Naive thymus-derived CD8-positive, alpha-beta T cell (primary cell): ENCODE measurements at regions not wholly inside any gene's neighbourhood (a gene's known extent, or its start where the extent isn't known, plus 50 kb on each side); places are given as distances from the start of the nearest gene placed in this dataset.

ENCODE experiments used
- ATAC-seq, 2 donors: fragments of 150-1000 bp; cut with Tn5 transposase in 1 of 2; sonication (Bioruptor Pico), chemical (Tn5 transposase) in 1 of 2; 1 replicate in 1 of 2; 2 replicates in 1 of 2; pipeline ENCODE4 v1.10.0; 2021; ENCODE audit warnings: mild to moderate bottlenecking in 2 of 2, moderate library complexity in 2 of 2
- POLR2A ChIA-PET: fragments of 350-600 bp; sonication (Branson Sonifier 250); formaldehyde crosslinking; loops from one replicate; lab custom pipeline; 2021; ENCODE audit warnings: antibody characterized with exemption; lab: Charles Lee
- DNase-seq, 10 donors: peaks; one replicate each; pipeline versions ENCODE4 v3.0.0 to v3.0.0-alpha.2; 2020 to 2022
- H3K27ac Mint-ChIP-seq, 10 donors: one replicate each; pipeline ENCODE4 v1.8.0; 2020 to 2022; ENCODE audit warnings: mild to moderate bottlenecking in 10 of 10, mixed read lengths in 10 of 10, moderate library complexity in 4 of 10, inconsistent platforms in 1 of 10
- H3K27me3 Mint-ChIP-seq, 5 donors: one replicate each; pipeline ENCODE4 v1.8.0; 2021 to 2022; ENCODE audit warnings: mixed read lengths in 5 of 5
- H3K36me3 Mint-ChIP-seq, 3 donors: one replicate each; pipeline ENCODE4 v1.8.0; 2020 to 2022; ENCODE audit warnings: mixed read lengths in 3 of 3, mild to moderate bottlenecking in 2 of 3, inconsistent platforms in 1 of 3
- H3K4me1 Mint-ChIP-seq, 4 donors: one replicate each; pipeline ENCODE4 v1.8.0; 2021 to 2022; ENCODE audit warnings: mixed read lengths in 4 of 4
- H3K4me3 Mint-ChIP-seq, 10 donors: one replicate each; pipeline ENCODE4 v1.8.0; 2020 to 2022; ENCODE audit warnings: mild to moderate bottlenecking in 10 of 10, mixed read lengths in 10 of 10, moderate library complexity in 6 of 10, inconsistent platforms in 1 of 10
- H3K9me3 Mint-ChIP-seq, 9 donors: one replicate each; pipeline ENCODE4 v1.8.0; 2020 to 2022; ENCODE audit warnings: mixed read lengths in 9 of 9, mild to moderate bottlenecking in 3 of 9, inconsistent platforms in 1 of 9, moderate library complexity in 1 of 9

DNA sequence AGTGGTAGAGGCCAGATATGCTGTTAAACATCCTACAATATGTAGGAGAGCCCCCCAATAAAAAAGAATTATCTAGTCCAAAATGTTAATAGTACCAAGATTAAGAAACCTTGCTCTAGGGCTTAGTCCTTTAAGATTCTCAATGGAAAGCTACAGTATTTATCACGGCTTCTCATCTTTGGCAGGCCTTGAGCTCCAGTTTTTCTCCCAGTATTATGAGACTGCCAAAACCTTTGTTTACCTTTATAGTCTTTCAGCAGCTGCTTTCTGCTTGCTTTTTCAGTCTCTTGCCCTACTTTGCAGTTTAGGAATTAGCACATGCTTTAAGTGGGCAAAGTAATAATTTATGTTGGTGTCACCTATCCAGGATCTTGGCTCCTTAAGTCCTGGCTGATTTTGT is 59.7 kb downstream of the NHLRC1 start:
- DNase-seq (no peak), ATAC-seq (no peak)
- no peak overlapping the region for H3K27ac Mint-ChIP-seq
- H3K4me1 Mint-ChIP-seq, result no peaks in the 10 kb centered on the region
- POLR2A ChIA-PET, result no interaction called here
- peaks cover 0 to 10% (median 0%) of the 10 kb centered on the region in 9 donors for H3K9me3 Mint-ChIP-seq
- H3K36me3 Mint-ChIP-seq, result peaks cover 0 to 2% (median 0%) of the 10 kb centered on the region in 3 donors
- no peak overlapping the region for H3K4me3 Mint-ChIP-seq
- peaks cover 0 to 3% (median 0%) of the 10 kb centered on the region in 5 donors for H3K27me3 Mint-ChIP-seq

DNA sequence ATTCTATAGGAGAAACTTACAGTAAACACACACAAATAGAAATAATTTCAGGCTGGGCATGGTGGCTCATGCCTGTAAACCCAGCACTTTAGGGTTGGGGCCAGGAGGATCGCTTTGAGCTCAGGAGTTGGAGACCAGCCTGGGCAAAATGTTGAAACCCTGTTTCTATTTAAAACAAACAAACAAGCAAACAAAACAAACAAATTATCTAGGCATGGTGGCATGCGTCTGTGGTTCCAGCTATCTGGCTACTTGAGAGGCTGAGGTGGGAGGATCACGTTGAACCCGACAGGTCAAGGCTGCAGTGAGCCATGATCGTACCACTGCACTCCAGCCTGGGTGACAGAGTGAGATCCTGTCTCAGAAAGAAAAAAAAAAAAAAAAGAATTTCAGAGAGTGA is 64.0 kb downstream of the NHLRC1 start:
- no peak for ATAC-seq
- Mint-ChIP-seq H3K27me3 (peaks cover 4 to 13% (median 4%) of the 10 kb centered on the region in 5 donors), H3K4me1 (no peaks in the 10 kb centered on the region), H3K36me3 (no peaks in the 10 kb centered on the region), H3K9me3 (peaks cover 0 to 10% (median 0%) of the 10 kb centered on the region in 9 donors), H3K4me3 (no peak overlapping the region), H3K27ac (no peak overlapping the region)
- no peak for DNase-seq
- POLR2A ChIA-PET, result no interaction called here

DNA sequence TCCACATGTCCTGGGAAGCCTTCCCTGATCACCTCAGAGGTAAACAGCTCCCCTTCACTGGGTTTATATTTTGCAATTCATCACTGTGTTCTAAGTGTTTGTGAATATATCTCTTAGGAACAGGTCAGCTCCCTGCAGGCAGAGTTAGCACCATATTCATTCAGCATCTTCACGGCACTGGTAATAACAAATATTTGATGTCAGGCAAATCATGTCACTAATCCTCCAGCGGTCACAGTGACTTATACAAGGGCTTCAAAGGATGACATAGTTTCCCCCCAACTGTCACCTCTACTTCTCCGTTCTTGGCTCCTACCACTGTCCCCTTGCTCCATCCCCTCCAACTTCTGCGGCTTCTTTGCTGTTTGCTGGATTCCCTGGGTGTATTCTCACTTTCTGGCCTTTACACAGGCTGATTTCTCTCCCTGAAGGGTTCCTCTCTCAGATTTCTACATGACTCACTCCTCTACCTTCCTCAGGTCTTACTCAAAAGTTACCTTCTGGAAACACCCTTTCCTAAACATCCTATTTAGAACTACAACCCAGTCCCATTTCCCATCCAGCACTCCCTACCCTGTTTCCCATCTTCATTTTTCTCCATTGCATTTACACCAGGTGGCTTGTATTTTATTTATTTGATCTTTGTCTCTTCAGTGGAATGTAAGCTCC is 66.6 kb downstream of the NHLRC1 start:
- no peak for ATAC-seq
- POLR2A ChIA-PET, result no interaction called here
- Mint-ChIP-seq H3K27ac (no peak overlapping the region), H3K4me1 (no peaks in the 10 kb centered on the region), H3K36me3 (no peaks in the 10 kb centered on the region), H3K27me3 (peaks cover 3 to 13% (median 4%) of the 10 kb centered on the region in 5 donors), H3K4me3 (no peak overlapping the region), H3K9me3 (no peaks in the 10 kb centered on the region)
- no peak for DNase-seq

DNA sequence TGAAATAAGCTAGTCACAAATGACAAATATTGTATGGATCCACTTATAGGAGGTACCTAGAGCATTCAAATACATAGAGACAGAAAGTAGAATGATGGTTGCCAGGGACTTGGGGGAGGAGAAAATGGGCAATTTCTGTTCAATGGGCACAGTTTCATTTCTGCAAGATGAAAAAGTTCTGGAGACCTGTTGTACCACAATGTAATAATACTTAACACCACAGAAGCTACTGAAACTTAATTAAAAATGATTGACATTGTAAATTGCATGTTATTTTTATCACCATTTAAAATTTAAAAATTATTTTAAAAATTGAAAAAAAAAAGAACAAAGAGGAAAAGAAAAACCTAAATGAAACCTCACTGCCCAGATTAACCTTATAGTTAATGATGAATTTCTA is 67.4 kb downstream of the NHLRC1 start:
- POLR2A ChIA-PET, result no interaction called here
- H3K27me3 Mint-ChIP-seq, result peaks cover 3 to 13% (median 4%) of the 10 kb centered on the region in 5 donors

DNA sequence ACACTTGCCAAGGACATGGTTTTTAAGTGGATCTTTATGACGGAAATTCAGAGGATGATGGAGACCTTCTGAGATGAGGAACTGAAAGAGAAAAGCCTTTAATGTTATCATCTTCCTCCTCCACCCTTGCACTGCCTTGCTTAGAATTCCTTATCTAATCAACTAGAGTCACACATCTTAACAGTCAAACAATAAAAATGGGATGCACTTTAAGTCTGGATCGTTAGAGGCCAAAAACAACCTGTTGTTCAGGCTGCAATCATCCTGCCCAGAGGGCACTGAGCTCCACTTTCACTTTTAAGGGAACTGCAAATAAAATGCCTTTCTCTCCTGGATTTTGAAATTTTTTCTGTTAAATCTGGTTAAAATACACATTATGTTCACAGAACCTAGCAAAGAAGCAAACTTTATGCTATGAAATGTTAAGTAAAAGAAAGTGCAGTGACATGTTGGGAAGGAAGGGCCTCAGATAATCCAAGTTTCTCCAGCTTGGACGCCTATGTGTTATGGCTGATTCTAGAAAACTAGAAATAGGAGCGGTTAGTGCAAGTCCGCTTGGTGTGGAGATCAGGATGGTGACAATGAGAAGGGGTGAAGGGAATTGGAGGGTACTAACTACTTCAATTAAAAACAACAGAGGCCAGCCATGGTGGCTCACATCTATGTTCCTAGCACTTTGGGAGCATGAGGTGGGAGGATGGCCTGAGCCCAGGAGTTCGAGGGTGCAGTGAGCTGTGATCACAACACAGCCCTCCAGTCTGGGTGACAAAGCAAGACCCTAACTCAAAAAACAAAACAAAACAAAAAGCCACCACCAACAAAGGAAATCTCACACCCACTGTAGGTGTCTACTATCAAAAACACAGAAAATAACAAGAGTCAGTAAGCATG is 66.4 kb upstream of the KIF13A start:
- Mint-ChIP-seq H3K9me3 (no peaks in the 10 kb centered on the region), H3K36me3 (no peaks in the 10 kb centered on the region), H3K27ac (no peak overlapping the region), H3K27me3 (peaks cover 3 to 13% (median 4%) of the 10 kb centered on the region in 5 donors), H3K4me3 (no peak overlapping the region), H3K4me1 (no peaks in the 10 kb centered on the region)
- ATAC-seq (no peak), DNase-seq (no peak)
- POLR2A ChIA-PET, result no interaction called here

More for the DNA sequence above, 67.4 kb downstream of the NHLRC1 start:
- Mint-ChIP-seq H3K4me1 (no peaks in the 10 kb centered on the region), H3K9me3 (no peaks in the 10 kb centered on the region), H3K36me3 (no peaks in the 10 kb centered on the region), H3K4me3 (no peak overlapping the region), H3K27ac (no peak overlapping the region)
- ATAC-seq (no peak), DNase-seq (no peak)

DNA sequence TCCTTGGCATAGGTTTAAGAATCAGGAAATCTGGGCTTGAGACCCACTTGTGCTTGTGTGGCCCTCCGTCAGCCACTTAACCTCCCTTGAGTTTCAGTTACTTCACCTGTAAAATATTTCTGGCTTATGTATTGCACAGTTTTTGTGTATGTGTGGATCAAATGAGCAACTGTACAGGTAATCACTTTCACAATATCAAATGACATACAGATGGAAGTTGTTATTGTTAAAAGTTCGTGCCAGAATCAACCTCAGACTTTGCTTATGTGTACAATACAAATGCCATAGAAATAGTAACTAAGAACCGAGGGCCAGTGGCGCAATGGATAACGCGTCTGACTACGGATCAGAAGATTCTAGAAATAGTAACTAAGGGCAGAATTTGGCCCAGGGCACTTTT is 65.6 kb upstream of the KIF13A start:
- Mint-ChIP-seq H3K36me3 (no peaks in the 10 kb centered on the region), H3K4me1 (no peaks in the 10 kb centered on the region), H3K27ac (no peak overlapping the region), H3K9me3 (no peaks in the 10 kb centered on the region), H3K27me3 (peaks cover 3 to 13% (median 4%) of the 10 kb centered on the region in 5 donors), H3K4me3 (no peak overlapping the region)
- POLR2A ChIA-PET, result no interaction called here
- ATAC-seq (no peak), DNase-seq (no peak)

DNA sequence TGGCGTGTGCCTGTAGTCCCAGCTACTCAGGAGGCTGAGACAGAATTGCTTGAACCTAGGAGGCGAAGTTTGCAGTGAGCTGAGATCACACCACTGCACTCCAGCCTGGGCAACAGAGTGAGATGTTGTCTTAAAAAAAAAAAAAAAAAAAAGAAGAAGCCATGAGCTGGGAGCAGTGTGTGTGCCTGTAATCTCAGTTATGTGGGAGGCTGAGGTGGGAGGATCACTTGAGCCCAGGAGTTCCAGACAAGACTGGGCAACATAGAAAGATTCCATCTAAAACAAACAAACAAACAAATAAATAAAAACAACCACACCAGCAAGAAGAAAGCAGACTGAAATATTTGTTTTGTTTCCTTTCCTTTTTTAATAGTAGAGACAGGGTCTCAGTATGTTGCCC is 62.2 kb upstream of the KIF13A start:
- Mint-ChIP-seq H3K9me3 (no peaks in the 10 kb centered on the region), H3K27me3 (peaks cover 0 to 4% (median 4%) of the 10 kb centered on the region in 5 donors), H3K27ac (no peak overlapping the region), H3K4me3 (no peak overlapping the region), H3K4me1 (no peaks in the 10 kb centered on the region), H3K36me3 (no peaks in the 10 kb centered on the region)
- DNase-seq (no peak), ATAC-seq (no peak)
- POLR2A ChIA-PET, result no interaction called here

DNA sequence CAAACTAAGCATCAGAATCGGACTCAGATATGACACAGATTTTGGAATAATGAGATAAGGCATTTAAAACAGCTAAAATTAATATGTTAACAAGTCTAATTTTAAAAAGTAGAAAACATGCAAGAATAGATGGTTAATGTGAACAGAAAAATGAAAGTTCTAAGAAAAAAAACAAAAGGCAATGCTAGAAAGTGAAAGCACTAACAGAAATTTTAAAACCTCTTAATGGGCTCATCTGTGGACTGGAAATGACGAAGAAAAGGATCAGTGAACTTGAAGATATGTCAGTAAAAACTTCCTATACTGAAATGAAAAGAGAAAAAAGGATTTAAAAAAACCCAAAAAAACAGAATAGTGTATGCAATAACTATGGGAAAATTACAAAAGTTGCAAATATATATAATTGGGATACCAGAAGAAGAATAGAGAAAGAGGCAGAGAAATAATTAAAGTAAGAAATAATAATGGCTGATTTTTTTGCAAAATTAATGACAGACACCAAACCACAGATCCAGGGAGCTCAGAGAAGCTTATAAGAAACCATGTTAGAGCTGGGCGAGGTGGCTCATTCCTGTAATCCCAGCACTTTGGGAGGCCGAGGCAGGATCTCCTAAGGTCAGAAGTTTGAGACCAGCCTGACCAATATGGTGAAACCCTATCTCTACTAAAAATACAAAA is 61.7 kb upstream of the KIF13A start:
- ATAC-seq, result no peak
- Mint-ChIP-seq H3K4me1 (no peaks in the 10 kb centered on the region), H3K9me3 (no peaks in the 10 kb centered on the region), H3K36me3 (no peaks in the 10 kb centered on the region), H3K4me3 (no peak overlapping the region), H3K27ac (no peak overlapping the region), H3K27me3 (peaks cover 0 to 4% (median 1%) of the 10 kb centered on the region in 5 donors)
- no peak for DNase-seq
- POLR2A ChIA-PET, result no interaction called here

DNA sequence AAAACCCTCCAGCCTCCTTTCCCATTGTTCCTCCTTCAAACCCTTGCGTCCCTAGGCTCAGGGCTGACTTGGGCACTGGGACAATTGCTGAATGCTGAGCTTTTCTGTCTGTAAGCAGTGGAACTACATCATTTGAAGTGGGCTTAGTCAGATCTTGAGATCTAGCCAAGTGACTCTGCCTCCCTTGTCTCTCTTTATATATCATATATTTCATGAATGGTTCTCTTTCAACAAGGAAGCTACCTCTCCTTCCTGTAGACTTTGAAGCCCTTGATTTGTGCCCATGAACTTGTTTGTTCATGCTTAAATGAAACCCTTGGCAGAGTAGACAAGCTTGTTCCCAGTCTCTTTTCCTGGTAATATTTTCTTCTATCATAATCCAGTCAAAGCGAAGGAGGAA is 60.0 kb upstream of the KIF13A start:
- Mint-ChIP-seq H3K36me3 (no peaks in the 10 kb centered on the region), H3K4me1 (no peaks in the 10 kb centered on the region), H3K9me3 (no peaks in the 10 kb centered on the region), H3K27ac (no peak overlapping the region), H3K4me3 (no peak overlapping the region), H3K27me3 (peaks cover 0 to 4% (median 1%) of the 10 kb centered on the region in 5 donors)
- DNase-seq, result no peak
- ATAC-seq, result no peak
- POLR2A ChIA-PET, result no interaction called here

DNA sequence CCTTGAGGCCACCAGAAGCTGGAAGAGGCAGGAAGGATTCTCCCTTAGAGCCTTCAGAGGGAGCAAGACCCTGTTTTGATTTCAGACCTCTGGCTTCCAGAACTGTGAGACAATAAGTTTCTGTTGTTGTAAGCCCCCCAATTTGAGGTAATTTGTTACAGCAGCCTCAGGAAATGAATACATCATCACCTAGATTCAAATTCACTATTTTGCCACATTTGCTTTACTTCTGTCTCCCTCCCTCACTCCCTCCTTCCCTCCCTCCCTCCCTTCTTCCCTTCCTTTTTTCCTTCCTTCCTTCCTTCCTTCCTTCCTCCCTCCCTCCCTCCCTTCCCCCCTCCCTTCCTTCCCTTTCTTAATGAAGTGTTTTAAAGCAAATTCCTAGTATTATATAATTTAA is 58.1 kb upstream of the KIF13A start:
- H3K27ac Mint-ChIP-seq, result no peak overlapping the region
- POLR2A ChIA-PET, result no interaction called here
- no peaks in the 10 kb centered on the region for H3K36me3 Mint-ChIP-seq
- ATAC-seq (no peak), DNase-seq (no peak)
- no peaks in the 10 kb centered on the region for H3K9me3 Mint-ChIP-seq
- H3K4me3 Mint-ChIP-seq, result no peak overlapping the region
- H3K27me3 Mint-ChIP-seq, result peaks cover 0 to 4% (median 0%) of the 10 kb centered on the region in 5 donors
- no peaks in the 10 kb centered on the region for H3K4me1 Mint-ChIP-seq

DNA sequence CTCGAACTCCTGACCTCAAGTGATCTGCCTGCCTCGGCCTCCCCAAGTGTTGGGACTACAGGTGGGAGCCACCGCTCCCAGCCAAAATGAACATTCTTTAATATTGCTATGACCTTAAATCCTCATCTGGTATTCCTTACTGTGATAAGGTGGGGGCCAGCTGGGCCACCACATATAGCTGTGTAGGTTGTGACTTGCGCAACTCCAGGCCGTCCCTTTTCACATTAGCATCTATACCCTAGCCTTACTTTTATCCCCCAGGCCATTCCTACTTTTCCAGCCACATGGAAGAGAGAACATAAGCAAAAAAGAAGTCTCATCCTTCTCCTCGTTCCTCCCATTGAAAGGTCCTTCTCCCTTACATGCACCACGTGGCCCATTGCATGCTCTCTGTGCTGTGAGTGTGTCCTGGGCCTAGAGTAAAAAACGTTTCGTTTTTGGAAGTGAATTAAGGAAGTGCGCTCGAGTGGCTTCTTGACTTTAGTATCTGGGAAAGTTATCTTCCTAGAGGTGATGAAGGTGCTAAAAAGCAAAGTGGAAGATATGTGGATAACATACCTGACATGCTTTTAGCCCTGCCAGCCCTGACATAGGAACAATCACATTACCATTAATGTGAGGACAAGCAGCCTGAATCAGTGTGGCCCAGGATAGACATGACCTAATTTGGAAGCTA is 56.8 kb upstream of the KIF13A start:
- Mint-ChIP-seq H3K4me1 (no peaks in the 10 kb centered on the region), H3K27me3 (peaks cover 0 to 4% (median 0%) of the 10 kb centered on the region in 5 donors), H3K4me3 (no peak overlapping the region), H3K27ac (peak overlapping the region in 1 of 10 donors; percentile 1), H3K9me3 (no peaks in the 10 kb centered on the region), H3K36me3 (no peaks in the 10 kb centered on the region)
- DNase-seq, result no peak
- no peak for ATAC-seq
- POLR2A ChIA-PET, result no interaction called here

DNA sequence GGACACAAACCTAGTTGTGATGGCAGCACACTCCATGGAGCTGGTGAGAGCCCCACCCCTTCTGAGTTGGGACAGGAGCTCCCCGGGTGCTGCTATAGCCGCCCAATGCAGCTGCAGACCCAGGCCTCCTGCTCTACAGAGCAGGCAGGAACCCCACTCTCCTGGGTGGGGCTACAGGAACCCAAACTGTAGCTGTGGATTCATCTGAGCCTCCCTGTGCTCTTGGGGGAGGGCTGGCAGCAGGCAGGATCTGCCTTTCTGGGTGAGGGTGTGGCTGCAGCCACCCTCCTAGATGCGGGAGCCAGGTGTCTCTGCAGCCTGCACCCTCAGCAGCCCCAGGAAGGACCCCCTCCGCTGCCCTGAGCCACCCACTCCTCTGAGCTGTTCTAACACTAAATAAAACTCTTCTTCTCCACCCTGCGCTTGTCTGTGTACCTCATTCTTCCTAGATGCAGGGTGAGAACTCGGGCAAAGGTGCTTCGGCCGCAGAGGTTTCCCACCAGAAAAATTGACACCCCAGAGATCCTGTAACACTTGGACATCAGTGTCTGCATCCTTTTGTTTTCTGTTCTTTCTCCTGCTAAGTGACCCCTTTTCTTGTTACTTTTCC is 55.2 kb upstream of the KIF13A start:
- peaks cover 0 to 2% (median 0%) of the 10 kb centered on the region in 9 donors for H3K9me3 Mint-ChIP-seq

More for the DNA sequence above, 55.2 kb upstream of the KIF13A start:
- ATAC-seq (no peak), DNase-seq (no peak)
- Mint-ChIP-seq H3K27me3 (peaks cover 0 to 2% (median 0%) of the 10 kb centered on the region in 5 donors), H3K27ac (no peak overlapping the region), H3K4me1 (no peaks in the 10 kb centered on the region), H3K36me3 (no peaks in the 10 kb centered on the region), H3K4me3 (no peak overlapping the region)
- POLR2A ChIA-PET, result no interaction called here
